AG09319 (cell line): ENCODE measurements at regions not wholly inside any gene's neighbourhood (a gene's known extent, or its start where the extent isn't known, plus 50 kb on each side); places are given as distances from the start of the nearest gene placed in this dataset.

Experiments used
- DNase-seq: peaks from one replicate; pipeline ENCODE4 v3.0.0-alpha.2; 2010; ENCODE audit warnings: low read depth; ENCODE audit errors: extremely low read depth
- TF ChIP-seq, protein P1 (sequence below): IDR thresholded peaks from 2 replicates; pipeline ENCODE4 v1.5.1; 2011; ENCODE audit warnings: low read depth, mild to moderate bottlenecking, inconsistent platforms, low read length, moderate library complexity

DNA sequence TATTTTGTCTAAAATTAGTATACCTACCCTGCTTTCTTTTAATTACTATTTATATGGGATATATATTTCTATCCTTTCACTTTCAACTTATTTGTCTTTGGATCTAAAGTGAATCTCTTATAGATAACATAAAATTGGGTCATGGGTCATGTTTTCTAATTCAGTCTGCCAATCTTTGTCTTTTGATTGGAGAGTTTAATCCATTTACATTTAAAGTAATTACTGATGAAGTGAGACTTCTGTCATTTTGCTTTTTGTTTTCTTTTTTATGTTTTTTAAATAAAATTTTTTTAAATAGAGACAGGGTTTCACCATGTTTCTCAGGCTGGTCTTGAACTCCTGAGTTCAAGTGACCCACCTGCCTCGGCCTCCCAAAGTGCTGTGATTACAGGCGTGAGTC, 50.5 kb upstream of the PRDM1 start:
- TF ChIP-seq, protein P1, sequence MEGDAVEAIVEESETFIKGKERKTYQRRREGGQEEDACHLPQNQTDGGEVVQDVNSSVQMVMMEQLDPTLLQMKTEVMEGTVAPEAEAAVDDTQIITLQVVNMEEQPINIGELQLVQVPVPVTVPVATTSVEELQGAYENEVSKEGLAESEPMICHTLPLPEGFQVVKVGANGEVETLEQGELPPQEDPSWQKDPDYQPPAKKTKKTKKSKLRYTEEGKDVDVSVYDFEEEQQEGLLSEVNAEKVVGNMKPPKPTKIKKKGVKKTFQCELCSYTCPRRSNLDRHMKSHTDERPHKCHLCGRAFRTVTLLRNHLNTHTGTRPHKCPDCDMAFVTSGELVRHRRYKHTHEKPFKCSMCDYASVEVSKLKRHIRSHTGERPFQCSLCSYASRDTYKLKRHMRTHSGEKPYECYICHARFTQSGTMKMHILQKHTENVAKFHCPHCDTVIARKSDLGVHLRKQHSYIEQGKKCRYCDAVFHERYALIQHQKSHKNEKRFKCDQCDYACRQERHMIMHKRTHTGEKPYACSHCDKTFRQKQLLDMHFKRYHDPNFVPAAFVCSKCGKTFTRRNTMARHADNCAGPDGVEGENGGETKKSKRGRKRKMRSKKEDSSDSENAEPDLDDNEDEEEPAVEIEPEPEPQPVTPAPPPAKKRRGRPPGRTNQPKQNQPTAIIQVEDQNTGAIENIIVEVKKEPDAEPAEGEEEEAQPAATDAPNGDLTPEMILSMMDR: no peak
- DNase-seq: no peak

DNA sequence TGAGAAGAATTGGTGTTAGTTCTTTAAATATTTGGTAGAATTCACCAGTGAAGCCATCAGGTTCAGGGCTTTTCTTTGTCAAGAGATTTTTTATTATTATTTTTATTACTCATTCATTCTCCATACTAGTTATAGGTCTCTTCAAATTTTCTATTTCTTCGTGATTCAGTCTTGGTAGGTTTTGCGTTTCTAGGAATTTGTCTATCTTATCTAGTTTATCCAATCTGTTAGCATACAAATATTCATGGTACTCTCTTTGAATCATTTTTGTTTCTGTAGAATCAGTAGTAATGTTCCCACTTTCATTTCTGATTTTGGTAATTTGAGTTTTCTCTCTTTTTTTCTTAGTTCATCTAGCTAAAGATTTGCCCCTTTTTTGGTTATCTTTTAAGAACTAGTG, 52.3 kb upstream of the PRDM1 start:
- TF ChIP-seq, protein P1: no peak

DNA sequence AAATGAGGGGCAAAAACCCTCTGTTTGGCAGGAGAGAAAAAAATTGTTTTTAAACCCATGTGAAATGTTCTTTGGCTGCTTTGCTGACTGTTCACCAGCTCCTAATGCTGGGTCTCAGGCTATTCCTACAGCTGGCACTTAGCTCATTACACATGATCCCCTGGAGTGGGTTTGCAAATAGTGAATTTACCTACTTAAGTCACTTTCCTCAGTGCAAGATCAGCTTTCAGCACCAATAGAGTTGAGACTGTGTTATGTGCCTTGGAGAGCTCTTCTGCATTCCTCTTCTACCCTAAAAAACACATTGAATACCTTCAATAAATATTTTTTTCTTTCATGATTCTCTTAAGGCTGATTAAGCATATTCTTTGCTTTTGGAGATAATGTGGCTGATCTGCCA, 58.4 kb upstream of the PRDM1 start:
- TF ChIP-seq, protein P1: no peak

More for the DNA sequence above, 52.3 kb upstream of the PRDM1 start:
- no peak for DNase-seq

DNA sequence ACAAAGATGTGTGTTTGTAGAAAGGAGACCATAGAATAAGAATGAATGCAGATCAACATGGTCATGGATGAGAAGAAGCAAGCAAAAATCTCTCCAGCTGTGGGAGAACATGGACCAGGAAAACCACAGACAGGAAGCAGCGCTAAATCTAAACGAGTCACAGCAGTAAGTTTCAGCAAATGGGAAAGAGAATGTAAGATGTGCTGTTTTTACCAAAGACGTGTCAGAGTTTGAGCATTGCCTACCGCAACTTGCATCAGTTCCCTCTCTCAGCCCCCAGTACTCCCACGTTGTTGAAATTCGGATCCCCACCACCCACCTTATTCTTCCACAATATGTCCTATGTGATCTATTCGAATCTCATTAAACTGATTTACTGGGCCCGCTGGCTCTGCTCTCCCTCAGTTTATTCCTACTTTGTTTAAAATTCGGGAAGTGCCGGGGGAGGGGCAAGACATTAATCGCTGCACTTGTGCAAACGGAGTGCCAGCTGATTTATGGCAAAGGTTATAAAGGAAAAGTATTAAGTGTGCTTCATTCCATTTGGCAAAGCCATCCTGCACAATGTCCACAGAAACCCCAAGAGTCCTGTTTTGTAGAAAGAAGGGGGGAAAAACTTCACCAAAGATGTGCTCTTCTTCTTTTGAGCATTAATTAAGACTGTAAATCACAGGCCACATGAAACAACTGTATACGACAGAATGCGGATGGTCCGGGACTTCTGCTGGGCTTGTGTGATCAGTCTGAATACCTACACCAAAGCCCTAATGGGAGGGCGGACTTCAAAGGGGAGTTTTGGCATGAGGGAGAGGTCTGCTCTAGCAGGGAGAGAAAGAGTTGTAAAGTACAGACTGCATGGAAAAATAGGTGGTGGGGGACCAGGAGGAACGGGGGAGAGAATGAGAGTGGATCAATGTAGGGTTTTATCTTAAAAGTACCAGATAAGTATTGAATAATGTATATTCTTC, 59.1 kb upstream of the PRDM1 start:
- TF ChIP-seq, protein P1: no peak
- no peak for DNase-seq

More for the DNA sequence above, 58.4 kb upstream of the PRDM1 start:
- no peak for DNase-seq

DNA sequence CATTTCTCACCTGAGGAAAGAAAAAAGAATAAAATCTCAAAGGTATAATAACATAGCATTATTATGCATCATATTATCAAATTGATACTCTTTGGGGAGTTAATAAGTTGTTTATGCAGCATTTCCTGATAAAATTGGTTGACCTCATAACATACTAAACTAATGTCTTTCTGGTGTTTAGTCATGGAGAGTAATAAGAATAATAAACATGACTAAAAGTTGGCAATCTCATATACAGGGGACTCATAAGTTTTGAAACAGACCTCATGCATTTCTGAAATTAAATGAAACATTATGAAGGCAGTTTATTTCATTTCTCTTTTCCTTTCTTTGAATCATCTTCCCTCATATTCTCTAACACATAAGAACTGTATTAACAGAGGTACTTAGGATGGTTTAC, 60.5 kb upstream of the PRDM1 start:
- peak; percentile 39 for DNase-seq
- TF ChIP-seq, protein P1: no peak

DNA sequence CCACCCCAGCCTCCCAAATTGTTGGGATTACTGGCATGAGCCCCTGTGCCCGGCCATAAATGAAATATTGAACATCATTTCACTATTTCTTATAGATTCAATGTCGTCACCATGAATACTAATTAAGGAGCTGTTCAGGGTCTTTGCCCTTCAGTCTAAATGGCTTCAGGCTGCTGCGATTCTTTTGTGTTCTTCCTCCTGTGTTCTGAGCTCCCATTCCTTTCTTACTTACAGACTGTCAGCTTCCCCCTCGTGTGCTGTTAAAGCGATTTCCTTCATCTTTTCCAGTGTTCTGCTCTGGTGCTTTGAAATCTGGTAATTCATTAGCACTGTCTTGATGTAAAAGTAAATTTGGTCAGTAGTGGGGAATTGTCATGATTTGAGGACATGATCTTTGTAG, 63.3 kb upstream of the PRDM1 start:
- no peak for DNase-seq
- TF ChIP-seq, protein P1: no peak

DNA sequence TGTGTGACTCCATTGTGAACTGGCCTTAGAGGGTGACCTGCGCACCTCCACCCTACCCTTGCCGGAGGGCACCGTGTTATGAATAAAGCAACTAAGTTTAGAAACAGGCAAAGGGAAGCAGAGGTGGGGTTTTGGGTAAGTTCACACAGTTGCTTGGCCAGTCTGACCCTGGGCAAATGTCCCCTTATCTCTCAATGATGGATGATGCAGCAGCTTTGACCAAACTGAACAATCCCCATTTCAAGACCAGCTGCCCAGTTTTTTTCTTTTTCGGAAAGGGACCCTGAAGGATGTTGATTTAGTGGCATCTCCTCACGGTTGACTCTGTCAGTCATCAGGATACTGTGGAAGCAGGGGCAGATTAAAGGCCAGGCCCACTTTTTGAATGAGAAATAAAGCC, 68.7 kb upstream of the PRDM1 start:
- no peak for DNase-seq
- TF ChIP-seq, protein P1: no peak
